NCI-H146 (cell line): ENCODE measurements at regions not wholly inside any gene's neighbourhood (a gene's known extent, or its start where the extent isn't known, plus 50 kb on each side); places are given as distances from the start of the nearest gene placed in this dataset.
A peak's percentile ranks its signal among the peaks of the same experiment; 100 is the strongest.

Experiments
- DNase-seq: peaks from one replicate; lab custom pipeline; 2025; lab: John Stamatoyannopoulos, UW

- DNase-seq = peak; percentile 68
Observed at GRCh38 chr4:181745933-181746625, 497.1 kb upstream of the TENM3 start.

DNA sequence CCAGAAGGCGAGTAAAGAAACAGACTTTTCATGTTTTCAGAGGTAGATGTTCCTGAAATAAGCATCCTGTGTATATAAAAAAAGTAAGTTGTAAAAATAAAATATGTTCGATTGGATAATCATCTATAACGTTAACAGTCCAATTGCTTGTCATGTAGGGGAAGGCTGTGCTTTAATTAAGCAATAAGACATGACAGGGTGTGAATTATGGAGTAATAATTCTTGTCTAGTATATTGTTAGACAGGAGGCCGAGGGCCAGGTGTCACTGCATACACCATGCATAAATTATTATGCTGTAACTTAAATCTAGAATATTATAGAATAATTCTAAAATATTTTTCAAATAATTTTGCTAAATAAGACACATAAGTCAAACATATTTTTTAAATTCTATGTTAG lies 494.6 kb upstream of the TENM3 start:
- no peak for DNase-seq

GRCh38 chr4:181752516-181752915 lies 490.7 kb upstream of the TENM3 start:
- no peak for DNase-seq

GRCh38 chr4:181753207-181753606 lies 490.0 kb upstream of the TENM3 start:
- peak; percentile 42 for DNase-seq

DNA sequence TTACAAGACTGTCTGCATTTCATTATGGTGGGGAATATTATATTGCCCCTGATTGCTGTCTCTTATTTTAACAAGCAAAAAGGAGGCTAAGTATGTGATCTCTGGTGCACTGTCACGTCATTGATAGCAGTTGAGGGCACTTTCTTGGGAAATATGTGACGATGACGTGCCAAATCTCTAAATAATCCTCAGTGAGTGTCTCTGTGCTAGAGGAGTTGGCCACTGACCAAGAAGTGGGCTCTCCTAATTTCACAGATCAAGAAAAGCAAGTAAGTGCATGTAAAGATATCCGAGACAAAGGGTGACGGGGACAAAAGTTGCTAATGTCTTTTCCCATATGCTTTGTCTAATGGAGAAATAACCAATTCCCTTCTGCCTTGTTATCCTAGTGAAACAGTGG lies 487.4 kb upstream of the TENM3 start:
- DNase-seq = no peak

DNA sequence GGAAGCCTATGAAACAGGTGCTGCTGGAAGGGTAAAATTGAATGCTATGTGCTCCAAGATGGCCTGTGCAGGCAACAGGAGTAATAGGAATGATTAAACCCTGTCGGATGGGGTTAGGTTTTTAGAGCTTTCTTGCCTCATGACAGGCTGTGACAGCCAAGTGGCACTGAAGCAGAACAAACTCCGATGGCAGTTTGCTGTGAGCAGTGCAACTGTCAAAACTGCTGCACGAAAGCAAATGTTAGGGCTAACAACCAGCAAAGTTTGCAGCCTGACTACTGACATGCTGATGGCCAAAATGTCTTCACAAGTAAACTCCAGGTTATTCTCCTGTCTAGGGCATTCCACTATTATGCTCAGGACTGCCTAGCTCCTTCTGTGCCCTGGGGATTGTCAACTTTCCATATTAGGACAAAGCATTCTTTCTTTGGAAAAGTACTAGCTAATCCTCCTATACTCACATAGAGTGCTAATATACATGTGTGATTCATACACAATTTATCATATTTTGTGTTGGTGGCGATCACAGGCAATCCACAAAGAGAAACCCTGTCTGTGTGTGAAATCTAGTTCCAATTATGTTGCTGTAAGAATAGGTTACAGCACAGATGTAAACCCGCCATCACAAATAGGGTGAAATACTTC lies 486.6 kb upstream of the TENM3 start:
- DNase-seq = no peak

- no peak for DNase-seq
Observed at GRCh38 chr4:181757098-181757497, 486.1 kb upstream of the TENM3 start.

DNA sequence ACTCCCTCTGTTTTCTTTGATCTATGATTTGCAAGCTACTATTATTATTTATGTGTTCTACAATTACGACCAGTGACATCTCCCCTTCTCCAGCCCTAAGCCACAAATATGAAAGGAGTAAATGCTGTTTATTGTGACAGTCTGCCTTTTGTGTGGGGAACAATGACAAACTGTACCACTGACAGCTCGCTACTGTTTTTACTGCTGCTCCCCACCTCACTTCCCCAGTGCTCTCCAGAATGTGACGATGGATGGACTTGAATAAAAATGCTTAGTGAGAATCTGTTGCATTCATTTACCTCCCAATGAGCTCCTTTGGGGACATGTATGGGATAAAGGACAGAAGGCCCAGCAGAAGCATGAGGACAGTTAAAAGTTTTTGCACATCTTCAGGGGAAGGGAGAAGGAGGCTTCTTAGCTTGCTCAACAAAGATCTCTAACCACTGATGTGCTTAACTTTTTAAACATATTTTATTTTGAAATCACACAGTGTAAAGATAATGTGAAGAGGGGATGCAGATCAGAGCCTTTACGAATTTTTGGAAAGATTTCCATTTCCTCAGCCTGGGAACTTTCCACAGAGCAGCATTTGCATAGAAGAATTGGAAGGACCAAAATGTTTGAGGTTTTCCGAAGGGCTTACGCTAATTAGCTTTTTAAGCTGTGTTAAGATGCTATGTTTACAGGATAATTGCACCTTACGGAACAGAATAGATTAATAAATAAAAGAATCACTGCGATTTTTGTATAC lies 485.1 kb upstream of the TENM3 start:
- DNase-seq = peak; percentile 77

DNA sequence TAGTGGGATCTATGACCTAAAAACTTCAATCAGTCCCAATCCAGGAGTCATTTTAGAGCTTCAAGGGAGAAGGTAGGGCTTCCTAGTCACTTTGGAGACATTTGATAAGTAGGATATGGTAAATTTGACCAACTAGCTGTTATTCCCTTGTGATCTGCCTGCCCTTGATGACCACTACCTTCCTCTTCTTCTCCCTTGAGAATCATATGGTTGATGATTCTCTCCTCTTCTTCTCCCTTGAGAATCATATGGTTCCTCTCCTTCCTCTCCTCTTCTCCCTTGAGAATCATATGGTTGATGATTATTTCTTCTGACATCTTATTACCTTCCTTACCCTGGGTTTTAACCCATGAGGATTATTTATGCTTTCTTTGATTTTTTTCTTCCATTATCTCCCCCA lies 482.6 kb upstream of the TENM3 start:
- DNase-seq = no peak

GRCh38 chr4:181761156-181761555 lies 482.0 kb upstream of the TENM3 start:
- DNase-seq = no peak

DNA sequence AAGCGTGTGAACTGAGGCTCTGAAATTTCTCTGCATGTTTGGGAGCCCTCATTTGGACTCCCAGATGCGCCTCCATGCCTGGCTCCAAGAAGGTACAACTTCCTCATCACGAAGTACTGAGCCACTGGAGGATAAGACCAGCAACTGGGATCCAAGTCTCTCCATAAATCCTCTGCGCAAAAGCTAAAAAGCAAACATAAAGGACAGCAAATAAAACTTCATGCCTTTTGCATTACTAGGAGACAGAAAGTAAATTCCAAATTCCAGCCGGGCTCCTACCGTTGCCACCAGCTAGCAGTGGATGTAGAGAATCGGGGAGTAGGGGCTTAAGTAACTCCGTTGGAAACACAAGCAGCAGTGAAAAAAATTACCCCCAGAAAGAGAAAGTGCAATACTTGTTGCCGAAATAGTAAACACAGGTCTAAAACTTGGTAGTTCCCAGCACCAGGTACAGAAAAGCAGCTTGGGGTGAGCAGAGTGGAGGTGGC lies 477.1 kb upstream of the TENM3 start:
- no peak for DNase-seq

DNA sequence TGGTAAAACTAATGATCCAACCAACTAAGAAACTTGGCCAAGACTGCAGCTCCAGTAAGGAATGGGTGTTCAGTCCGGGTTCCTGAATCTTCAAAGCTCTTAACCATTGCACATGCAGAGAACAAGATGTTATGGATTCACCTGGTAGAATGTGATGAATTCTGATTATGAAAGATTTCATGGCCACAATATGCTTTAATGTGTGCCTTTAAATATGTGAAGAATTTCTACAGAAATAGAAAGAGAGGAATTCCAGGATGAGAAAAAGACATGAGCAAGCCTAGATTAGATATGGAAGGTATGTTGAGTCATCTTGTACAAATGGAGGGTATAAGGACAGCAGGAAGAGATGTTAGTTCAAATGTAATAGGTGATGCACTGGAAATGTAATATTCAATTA lies 472.2 kb upstream of the TENM3 start:
- no peak for DNase-seq

GRCh38 chr4:181775298-181775697 lies 467.9 kb upstream of the TENM3 start:
- DNase-seq = no peak

DNA sequence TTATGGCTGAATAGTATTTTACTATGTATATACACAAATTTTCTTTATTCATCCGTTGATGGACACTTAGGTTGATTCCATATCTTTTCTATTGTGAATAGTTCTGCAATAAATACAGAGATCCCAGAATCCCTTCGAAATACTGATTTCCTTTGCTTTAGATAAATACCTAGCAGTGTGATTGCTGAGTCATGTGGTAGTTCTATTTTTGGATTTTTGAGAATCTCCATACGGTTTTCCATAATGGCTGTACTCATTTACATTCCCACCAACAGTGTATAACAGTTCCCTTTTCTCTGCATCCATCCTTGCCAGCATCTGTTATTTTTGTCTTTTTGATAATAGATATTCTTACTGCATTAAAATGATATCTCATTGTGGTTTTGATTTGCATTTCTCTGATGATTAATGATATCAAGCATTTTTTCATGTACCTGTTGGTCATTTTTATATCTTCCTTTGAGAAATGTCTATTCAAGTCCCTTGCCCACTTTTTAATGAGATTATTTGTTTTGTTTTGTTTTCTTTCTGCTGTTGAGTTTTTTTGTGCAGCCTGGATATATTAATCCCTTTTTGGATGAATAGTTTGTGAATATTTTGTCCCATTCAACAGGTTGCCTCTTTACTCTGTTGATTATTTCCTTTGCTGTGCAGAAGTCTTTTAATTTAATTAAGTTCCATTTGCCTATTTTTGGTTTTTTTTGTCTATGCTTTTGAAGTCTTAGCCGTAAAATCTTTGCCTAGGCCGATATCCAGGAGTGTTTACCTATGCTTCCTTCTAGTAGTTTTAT lies 466.7 kb upstream of the TENM3 start:
- DNase-seq = no peak

GRCh38 chr4:181777518-181777917 lies 465.7 kb upstream of the TENM3 start:
- DNase-seq = no peak

- no peak for DNase-seq
Observed at GRCh38 chr4:181784881-181785280, 458.3 kb upstream of the TENM3 start.

DNA sequence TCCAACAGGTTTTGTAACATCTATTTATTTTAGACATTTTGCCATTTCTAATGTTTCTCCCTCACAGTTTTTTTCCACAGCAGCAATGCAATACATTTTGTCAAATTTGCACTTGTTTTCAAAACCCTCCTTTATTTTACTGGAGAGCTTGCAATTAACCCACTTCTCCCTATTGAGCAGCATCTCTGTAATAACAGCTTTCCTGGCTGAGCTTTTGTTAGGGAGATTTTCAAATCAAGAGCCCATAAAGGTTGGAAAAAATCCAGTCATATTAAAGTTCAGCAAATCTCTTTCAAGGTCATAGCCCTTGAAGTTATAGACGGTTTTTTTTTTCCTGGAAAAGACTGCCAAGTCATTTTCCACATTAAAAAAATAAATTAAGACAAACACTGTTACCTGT lies 450.6 kb upstream of the TENM3 start:
- DNase-seq = peak; percentile 92

GRCh38 chr4:181793096-181793495 lies 450.1 kb upstream of the TENM3 start:
- peak; percentile 100 for DNase-seq

- DNase-seq = peak; percentile 97
Observed at GRCh38 chr4:181796502-181796901, 446.7 kb upstream of the TENM3 start.

DNA sequence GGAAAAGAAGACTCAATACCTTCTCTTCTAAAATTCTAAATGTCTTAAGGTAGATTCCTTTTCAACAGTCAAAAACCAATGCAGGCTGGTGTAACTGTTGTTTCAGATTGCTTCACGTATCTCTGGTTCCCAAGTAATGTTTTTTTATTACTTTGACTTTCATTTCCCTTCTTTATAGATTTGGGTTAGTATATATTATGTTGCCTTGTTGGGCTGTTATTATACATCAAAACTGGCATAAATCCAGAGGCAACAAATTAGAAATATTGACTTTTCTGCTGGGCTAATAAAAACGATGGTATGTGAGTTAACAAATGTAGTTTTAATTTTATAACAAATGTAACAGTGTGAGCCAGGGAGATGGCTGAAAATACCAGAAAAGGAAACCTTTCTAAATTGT lies 444.7 kb upstream of the TENM3 start:
- no peak for DNase-seq

DNA sequence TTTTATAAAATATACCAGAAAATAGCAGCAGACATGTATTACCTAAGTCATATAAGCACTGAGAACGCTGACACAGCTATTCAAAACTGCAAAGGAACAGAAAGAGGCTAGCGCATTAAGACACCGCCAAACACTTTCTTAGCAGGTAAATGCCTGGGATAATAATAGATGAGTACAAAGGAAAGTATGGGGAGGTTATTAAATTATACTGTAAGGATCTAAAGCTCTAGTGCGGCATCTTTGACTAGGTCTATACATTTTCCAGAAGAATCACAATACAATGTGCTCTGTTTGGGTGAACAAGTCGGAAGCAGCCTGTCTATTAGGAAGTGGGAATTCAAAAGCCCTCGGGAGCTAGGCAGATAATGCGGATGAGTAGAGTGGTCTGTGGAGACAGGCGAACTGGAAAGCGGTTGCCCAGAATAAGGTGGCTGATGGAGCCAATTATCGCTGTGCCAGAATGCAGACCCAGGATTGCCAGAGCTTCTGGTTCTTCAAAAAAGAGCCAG lies 443.6 kb upstream of the TENM3 start:
- peak; percentile 66 for DNase-seq

DNA sequence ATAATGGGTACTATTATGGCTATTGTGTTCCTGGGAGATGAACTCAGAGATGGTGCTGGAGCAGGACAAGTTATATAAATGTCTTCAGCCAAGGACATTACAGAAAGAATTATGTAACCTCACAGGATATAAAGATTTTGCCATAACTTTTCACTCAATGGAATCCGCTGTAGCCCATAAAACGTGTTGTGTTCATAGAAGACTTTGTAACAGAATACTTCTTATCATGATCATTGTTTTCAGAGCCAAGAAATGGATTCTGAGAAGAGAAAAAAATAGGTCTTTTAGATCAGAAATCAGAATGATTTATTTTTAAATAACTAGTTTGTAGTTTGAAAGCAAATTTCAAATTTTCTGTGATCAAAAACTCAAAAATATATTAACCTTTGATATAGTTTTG lies 441.0 kb upstream of the TENM3 start:
- DNase-seq = no peak
